GM19351 (cell line): ENCODE measurements at regions not wholly inside any gene's neighbourhood (a gene's known extent, or its start where the extent isn't known, plus 50 kb on each side); places are given as distances from the start of the nearest gene placed in this dataset.
"Not testable (repeated sequence)": the region's sequence is repeated elsewhere in the genome, so short reads cannot be mapped to it uniquely, and the experiment has no call there.

Source experiments
- ATAC-seq: cut with Tn5 transposase; IDR thresholded peaks from one replicate; pipeline ENCODE4 v1.9.1; 2021; ENCODE audit warnings: mild to moderate bottlenecking, moderate library complexity; ENCODE audit not compliant: unreplicated experiment

DNA sequence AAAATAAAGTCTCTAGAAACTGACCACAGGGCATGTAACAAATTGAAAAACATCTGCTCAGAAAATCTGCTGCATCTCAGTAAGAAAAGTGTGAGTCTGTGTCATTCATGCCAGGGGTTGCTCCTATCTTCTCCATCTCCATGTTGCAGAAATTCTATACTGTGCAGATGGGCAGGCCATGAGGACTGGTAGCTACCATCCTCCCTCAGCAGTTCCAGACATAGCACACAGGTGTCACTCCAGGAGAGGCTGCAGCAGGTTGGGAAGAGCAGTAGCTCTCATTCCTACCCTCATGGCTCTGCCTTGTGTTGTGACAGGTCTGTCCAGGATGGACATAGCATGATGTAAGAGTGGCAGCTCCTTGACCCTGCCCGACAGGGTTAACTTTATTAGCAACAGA is 173.4 kb downstream of the NDUFS4 start:
- no peak for ATAC-seq

DNA sequence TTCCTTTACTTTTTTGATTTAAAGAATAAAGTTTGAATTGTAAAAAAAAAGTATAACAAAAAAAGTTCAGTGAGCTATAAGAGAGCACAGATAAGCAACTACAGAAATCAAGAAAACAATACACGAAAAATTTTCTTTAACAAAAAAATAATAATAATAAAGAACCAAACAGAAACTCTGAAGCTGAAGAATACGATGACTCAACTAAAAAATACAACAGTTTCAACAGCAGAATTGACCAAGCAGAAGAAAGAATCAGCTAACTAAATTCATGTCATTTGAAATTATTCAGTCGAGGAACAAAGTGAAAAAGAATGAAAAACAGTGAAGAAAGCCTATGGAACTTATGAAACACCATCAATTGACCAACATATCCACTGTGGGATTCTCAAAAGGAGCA is 177.7 kb downstream of the NDUFS4 start:
- ATAC-seq, result no peak

DNA sequence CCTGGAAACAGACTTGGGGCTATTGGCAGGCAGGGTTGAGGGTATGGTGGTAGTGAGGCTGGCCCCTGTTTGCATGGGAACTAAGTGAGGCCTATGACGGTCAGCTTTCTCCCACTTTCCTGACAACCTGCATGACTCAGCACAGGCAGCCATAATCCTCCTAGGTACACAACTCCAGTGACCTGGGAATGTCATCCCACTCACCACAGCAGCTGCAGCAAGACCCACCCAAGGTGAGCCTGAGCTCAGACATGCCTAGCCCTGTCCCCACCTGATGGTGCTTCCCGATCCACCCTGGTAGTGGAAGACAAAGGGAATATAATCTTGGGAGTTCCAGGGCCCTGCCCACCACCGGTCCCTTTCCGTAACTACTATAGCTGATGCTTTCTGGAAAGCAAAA is 178.7 kb downstream of the NDUFS4 start:
- ATAC-seq, result no peak

DNA sequence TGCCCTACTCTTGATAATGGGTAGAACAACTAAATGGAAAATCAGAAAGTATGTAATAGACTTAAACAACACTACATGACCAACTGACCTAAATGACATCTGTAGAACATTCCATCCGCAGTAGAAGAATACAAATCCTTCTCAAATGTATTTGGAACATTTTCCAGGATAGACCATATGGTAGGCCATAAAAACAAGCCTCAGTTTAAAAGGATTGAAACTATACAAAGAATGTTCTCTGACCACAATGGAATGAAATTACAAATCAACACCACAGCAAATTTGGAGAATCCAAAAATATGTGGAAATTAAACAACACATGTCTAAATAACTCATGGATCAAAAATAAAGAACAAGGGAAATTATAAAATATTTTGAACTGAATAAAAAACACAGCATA is 189.2 kb downstream of the NDUFS4 start:
- no peak for ATAC-seq

DNA sequence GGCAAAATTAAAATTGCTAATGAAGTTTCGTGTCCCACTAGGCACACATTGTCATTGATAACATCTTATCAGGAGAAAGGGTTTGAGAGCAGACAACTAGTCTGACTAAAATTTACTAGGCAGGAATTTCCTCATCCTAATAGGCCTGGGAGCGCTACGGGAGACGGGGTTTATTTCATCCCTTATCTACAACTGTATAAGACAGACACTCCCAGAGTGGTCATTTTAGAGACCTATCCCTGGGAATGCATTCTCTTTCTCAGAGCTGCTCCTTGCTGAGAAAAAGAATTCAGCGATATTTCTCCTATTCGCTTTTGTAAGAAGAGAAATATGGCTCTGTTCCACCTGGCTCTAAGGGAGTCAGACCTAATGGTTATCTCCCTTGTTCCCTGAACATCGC is 191.8 kb downstream of the NDUFS4 start:
- not testable (repeated sequence) for ATAC-seq

DNA sequence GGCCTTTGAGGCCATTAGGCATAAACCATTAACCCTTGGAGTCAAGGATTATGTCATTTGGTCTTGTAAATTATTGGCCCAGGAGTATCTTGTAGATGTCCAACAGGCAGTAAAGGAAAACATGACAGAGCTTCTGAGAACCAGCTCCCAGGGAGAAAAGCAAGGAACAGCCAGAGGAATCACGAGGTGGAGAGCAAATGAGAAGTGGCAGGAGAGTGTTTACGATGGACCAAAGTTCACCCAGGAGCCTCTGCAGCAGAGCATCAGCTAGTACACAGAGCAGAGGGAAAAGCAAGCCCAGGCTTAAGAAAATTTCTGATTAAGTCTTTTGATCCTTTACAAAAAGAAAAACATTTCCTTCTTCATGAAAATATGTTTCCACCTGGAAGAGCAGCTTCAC is 206.2 kb downstream of the NDUFS4 start:
- ATAC-seq, result no peak

DNA sequence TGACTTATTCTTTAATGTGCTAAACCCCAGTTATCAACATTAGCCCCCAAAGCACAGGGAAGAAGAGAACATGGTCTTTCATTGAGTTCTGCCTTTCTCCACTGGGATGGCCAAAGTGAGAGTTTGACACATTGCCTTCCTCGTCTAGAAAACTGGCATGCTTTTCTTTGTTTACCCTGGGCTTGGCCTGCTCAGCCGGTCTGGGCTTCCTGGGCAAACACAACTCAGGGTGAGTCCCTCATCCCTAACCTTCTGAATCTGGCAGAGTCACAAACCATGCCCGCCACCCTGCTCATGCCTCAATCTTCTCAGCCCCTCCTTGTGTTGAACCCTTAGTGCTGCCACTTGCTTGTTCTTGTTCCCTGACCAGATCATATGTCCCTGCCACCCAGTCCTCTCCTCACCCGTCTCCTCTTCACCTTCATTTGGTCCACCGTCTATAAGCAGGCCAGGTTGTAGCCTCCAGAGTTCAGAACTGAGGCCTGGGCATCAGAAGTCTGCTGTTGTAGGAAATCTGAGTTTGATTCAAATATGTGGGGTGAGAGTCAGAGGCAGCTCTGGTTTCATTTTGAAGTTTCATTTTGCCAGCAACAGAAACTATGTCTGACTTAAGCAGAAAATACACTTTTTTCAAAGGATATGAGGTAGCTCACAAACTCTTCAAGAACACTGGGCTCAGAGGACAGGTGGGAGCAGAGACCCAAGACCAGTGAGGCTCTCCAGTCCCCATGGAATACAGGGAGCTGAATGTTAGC is 217.6 kb downstream of the NDUFS4 start:
- ATAC-seq, result peak; percentile 77

DNA sequence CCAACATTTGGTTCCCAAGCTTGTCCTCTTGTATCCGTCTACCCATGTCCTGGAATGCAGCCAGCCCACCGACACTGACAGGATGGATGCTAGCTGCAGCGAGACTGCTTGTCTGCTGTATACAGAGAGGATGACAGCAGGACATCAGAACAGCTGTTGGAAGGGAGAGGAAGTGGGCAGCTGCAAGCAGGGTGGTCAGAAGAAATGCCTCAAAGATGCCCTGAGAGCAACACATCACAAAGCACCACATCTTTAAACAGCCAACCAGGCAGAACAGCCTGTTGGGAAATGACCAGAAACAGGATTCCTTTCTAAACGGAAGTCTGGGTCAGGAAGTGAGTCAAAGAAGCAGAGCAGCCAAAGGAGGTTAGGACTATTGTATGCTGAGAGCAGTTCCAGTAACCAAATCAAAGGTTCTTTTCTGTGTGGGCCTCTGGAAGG is 219.1 kb downstream of the NDUFS4 start:
- peak; percentile 50 for ATAC-seq

DNA sequence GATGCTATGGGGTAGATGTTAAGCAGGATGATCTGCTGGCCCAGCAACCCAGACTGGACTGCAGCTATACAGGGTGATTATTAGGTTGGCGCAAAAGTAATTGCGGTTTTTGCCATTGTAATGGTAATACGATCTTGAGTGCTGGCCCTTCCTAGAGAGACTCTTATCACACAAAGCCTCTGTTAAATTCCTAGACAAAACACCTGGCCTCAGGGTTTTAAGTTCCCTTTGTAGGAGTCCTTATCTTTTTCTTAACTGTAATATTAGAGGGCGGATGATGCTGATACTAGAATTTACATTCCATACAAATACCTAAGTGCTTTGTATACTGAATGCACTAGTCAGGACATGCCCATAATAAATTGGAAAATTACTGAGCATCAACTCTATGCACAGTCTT is 222.2 kb downstream of the NDUFS4 start:
- ATAC-seq, result no peak

DNA sequence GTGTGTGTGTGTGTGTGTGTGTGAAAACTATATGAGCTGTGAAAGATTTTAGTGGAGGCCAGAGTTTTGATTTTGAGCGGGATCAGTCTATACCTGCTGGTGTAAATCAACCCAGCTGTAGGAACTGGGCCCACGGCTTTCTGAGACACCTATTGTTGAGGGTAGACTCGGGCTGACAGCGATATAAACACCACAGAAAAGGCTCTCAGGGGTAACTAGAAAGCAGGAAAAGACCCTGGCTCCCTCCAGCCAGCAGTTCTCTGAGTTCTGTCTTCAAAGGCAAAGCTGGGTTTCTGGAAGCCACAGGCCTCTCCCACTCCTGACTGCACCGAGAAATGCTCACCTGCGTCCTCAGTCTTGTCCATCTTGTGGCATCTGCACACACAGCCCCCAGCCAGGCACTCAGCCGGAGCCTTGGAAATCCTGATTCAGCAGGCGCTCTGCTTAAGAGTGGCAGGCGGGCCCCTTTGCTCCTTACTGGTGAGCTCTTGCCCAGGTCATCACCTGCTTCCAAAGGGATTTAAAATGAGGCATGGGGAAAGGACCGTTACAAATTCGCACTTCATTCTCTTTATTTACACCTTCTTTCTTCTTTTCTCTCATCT is 223.3 kb downstream of the NDUFS4 start:
- no peak for ATAC-seq

DNA sequence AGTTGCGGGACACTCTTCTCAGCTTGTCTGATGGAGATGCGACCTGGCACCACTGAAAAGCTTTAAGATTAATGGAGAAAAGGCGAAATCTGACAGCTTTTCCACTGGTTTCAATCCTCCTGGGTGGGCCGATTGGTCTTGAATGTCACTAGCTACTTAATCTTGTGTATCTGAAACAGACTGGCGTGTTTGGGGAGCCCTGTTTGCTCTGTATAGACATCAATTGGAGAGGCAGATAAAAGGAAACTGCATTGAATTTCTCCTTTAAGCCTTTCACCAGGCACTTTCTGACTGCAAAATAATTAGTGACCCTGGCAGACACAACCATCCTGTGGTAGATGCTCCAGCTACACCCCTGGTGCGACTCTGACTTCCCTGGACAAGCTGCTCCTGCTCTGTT is 224.2 kb downstream of the NDUFS4 start:
- ATAC-seq, result no peak

DNA sequence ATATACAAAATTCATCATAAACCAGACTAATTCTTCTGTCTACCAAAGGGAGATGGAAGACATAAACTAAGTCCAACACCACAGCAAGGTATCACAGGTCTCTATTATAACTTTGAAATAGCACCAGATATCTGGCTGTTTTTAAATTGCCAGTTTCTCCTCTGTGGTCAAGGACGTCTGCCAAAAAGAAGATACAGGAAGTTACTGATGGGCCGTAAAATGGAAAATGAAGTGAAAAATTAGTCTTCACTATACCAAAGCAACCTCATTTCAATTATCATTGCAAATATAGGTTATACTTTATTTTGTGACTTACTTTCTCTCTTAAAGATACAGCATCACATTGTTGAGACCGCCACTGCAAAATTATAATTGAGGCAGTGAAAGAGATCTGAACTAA is 225.5 kb downstream of the NDUFS4 start:
- ATAC-seq, result no peak

DNA sequence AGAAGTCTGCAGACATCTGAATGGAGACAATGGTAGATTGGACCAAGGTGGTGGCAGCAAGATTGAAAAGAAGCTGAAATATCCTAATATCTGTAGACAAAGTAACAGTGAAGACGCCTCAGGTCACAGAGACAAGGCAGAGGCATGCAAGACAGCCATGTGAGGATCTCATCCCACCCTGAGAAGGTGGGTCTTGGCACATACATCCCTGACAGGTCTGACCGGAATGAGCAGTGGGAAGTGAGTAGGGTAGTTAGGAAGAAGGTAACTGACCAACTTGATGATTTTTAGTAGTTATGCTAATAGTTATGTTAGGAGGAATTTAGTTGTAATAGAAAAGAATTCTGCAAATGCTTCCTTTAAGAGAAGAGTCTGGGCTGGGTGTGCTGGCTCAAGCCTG is 229.6 kb downstream of the NDUFS4 start:
- no peak for ATAC-seq

DNA sequence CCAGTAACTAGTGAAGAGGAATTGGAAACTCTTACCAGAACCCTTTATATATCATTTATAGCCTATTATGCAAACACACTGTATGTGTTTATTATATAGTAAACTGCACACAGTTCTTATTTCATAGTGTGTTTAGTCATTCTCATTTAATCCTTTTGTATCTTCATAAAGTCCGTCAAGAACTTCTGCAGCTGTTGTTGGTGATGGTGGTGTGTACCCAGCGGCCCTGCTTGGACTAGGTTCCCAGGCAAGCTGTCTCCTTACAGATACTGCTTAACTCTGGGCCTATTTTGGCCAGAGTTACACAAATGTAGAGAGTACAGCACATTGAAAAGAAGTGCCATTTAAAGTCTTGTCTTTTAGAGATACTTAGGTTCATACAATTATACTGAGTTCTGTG is 231.9 kb downstream of the NDUFS4 start:
- no peak for ATAC-seq

DNA sequence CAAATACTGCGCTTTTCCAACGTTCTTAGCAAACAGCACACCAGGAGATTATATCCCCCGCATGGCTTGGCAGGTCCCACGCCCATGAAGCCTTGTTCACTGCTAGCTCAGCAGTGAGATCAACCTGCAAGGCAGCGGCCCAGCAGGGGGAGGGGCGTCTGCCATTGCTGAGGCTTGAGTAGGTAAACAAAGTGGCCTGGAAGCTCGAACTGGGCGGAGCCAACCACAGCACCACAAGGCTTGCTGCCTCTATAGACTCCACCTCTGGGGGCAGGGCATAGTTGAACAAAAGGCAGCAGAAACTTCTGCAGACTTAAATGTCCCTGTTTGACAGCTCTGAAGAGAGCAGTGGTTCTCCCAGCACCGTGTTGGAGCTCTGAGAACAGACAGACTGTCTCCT is 239.2 kb downstream of the NDUFS4 start:
- ATAC-seq, result not testable (repeated sequence)

DNA sequence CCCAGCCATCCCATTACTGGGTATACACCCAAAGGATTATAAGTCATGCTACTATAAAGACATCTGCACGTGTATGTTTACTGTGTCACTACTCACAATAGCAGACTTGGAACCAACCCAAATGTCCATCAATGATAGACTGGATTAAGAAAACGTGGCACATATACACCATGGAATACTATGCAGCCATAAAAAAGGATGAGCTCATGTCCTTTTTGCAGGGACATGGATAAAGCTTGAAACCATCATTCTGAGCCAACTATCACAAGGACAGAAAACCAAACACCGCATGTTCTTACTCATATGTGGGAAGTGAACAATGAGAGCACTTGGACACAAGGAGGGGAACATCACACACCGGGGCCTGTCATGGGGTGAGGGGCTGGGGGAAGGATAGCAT is 248.0 kb downstream of the NDUFS4 start:
- not testable (repeated sequence) for ATAC-seq

DNA sequence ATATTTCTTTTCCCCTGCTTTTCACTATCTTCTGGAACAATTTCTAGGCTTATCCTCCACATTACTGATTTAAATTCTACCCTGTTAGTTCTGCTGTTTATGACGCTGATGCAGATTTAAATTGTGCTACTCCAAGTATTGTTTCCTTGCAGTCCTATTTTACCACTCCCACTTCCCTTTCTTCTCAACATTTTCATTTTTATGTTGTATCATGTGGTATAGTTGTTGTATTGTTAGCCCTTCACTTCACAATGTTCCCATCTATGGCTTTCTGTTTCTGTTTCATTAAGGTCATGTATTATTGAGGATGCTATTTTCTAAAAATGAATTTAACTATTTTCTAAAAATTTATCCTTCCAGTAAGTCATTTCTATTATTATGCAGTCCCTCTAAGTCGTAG is 254.4 kb downstream of the NDUFS4 start:
- ATAC-seq, result no peak

DNA sequence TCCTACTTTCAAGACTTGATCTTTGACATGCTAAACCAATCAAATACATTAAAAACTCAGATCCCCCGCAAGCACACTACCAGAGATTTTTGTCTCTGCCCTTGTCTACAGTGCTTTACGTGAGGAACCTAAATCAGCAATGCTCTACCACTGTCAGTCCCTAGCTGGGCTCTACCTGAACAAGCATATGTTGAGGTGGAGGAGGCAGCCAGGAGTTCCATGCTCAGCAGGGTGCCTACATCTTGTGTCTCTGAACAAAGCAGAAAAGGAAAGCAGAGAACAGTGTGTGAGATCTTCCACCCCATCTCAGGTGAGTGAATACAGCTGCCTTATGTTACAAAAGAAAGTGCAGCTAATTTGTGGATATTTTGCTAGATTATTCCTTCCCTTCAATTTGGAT is 255.0 kb downstream of the NDUFS4 start:
- no peak for ATAC-seq

DNA sequence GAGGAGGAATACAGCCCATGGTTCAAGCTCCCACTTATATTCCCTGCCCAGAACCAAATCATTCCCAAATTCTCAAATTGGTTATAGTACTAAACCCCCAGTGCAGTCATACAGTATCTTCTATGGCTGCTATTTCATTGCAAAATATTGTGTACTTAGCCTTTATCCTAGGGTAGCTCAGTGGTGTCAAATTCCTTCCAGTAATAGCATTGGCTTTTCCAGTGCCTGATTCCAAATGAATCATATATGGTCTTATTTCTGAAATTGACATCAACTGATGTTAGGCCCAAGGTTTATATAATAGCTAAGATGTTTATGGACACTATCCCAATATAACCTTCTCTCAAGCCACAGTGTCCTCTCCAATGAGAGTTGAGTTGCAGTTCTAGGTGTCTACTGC is 256.7 kb downstream of the NDUFS4 start:
- no peak for ATAC-seq

DNA sequence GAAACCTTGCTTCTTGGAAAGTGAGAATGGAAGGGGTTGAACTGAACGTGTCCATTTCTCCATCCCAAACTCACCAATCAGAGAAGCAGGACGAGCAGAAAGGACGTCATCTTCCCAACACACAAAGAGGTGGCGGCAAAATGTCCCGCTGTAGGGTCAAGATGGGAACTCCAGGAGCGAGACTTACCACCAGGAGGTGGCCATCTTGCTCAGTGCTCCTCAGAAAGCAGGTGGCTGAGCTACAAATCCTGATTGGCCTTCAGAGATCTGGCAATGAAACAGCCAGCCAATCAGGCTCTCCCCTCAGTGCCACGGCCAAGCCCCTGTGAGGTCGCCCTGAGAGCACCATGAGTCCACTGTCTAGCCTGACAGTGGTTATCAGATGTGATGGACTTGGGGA is 259.0 kb downstream of the NDUFS4 start:
- no peak for ATAC-seq

DNA sequence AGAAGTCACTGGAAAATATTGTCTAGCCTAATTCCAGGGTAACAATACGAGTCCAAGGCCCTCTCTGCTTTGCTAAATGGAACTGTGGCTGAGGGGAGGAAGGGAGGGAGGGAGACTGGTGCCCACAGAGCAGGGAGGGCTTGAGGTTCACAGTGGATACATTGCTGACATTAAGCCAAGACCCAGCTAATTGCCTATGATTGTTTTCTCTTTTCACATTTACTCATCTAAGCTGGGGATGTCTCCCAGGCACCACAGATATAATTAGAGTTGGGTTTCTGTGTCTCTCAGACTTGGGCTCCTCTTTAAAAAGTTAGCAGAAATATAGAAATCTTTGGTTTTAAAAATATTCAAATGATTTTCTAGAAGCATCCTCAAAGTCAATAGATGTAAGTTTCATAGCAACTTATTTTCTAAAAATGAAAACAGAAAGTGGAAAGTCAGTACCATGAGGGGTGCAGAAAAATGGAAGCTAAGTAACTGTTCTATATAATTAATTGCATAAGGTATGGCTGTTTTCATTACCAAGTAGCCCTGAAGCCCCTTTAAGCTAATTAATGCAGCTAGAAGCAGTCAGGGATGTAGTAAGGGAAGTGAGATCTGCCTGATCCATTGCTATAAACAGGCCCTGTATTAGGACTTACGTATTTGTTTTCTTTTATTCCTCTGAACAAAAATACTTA is 259.8 kb downstream of the NDUFS4 start:
- peak; percentile 59 for ATAC-seq

DNA sequence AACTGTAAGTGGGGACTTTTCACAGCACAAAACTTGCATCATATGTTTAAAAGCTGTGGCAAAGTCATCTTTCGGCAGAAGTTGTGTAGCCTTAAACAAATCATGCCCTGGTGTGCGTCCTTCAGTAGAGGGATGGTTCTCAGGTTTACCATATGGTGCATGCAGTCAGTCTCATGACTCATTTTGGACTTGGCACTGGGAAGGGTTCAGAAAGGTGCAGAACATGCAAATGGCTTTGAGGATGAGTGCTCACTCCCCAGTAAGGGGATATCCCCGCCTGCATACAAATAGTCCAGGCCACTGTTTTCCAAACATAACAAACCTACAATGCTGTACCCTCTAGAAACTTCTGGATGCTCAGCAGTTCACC is 260.3 kb downstream of the NDUFS4 start:
- peak; percentile 92 for ATAC-seq
